HG03280 (cell line): ENCODE measurements at regions not wholly inside any gene's neighbourhood (a gene's known extent, or its start where the extent isn't known, plus 50 kb on each side); places are given as distances from the start of the nearest gene placed in this dataset.
"Not testable (repeated sequence)": the region's sequence is repeated elsewhere in the genome, so short reads cannot be mapped to it uniquely, and the experiment has no call there.

Experiments used
- ATAC-seq: cut with Tn5 transposase; IDR thresholded peaks from one replicate; pipeline ENCODE4 v1.9.1; 2021; ENCODE audit warnings: mild to moderate bottlenecking, moderate library complexity; ENCODE audit not compliant: unreplicated experiment

GRCh38 chr6:134622382-134623173 is 304.7 kb upstream of the SGK1 start:
- no peak for ATAC-seq

- no peak for ATAC-seq
These were observed 303.9 kb upstream of the SGK1 start for GRCh38 chr6:134621858-134622257.

GRCh38 chr6:134619789-134620188 is 301.9 kb upstream of the SGK1 start:
- ATAC-seq, result no peak

GRCh38 chr6:134619077-134619476 is 301.2 kb upstream of the SGK1 start:
- no peak for ATAC-seq

GRCh38 chr6:134614606-134615485 is 296.9 kb upstream of the SGK1 start:
- ATAC-seq, result no peak

GRCh38 chr6:134612128-134612527 is 294.2 kb upstream of the SGK1 start:
- ATAC-seq, result not testable (repeated sequence)

- no peak for ATAC-seq
These were observed 292.5 kb upstream of the SGK1 start for GRCh38 chr6:134610411-134610810.

- ATAC-seq, result no peak
These were observed 291.9 kb upstream of the SGK1 start for GRCh38 chr6:134609716-134610261.

GRCh38 chr6:134607411-134607810 is 289.5 kb upstream of the SGK1 start:
- ATAC-seq, result no peak

- no peak for ATAC-seq
These were observed 287.1 kb upstream of the SGK1 start for GRCh38 chr6:134605034-134605433.

GRCh38 chr6:134604014-134604676 is 286.2 kb upstream of the SGK1 start:
- no peak for ATAC-seq

- no peak for ATAC-seq
These were observed 285.6 kb upstream of the SGK1 start for GRCh38 chr6:134603561-134603960.

GRCh38 chr6:134602123-134602522 is 284.2 kb upstream of the SGK1 start:
- no peak for ATAC-seq

GRCh38 chr6:134600671-134601070 is 282.8 kb upstream of the SGK1 start:
- ATAC-seq, result no peak

GRCh38 chr6:134599079-134599478 is 281.2 kb upstream of the SGK1 start:
- no peak for ATAC-seq

GRCh38 chr6:134596191-134596590 is 278.3 kb upstream of the SGK1 start:
- ATAC-seq, result no peak

- no peak for ATAC-seq
These were observed 277.0 kb upstream of the SGK1 start for GRCh38 chr6:134594881-134595280.

- ATAC-seq, result no peak
These were observed 276.0 kb upstream of the SGK1 start for GRCh38 chr6:134593887-134594286.

GRCh38 chr6:134593442-134593841 is 275.5 kb upstream of the SGK1 start:
- ATAC-seq, result no peak

GRCh38 chr6:134593024-134593423 is 275.1 kb upstream of the SGK1 start:
- no peak for ATAC-seq

GRCh38 chr6:134590449-134590848 is 272.5 kb upstream of the SGK1 start:
- ATAC-seq, result no peak
